H1 (cell line): ENCODE measurements at regions not wholly inside any gene's neighbourhood (a gene's known extent, or its start where the extent isn't known, plus 50 kb on each side); places are given as distances from the start of the nearest gene placed in this dataset.

Experiments used
- CTCF ChIA-PET: fragments of 300-600 bp; sonication (Branson Sonifier 250); formaldehyde crosslinking; loops from one replicate; lab custom pipeline; 2021; ENCODE audit not compliant: partially characterized antibody; lab: Charles Lee
- POLR2A ChIA-PET: fragments of 300-600 bp; sonication (Branson Sonifier 250); formaldehyde crosslinking; loops from one replicate; lab custom pipeline; 2021; ENCODE audit warnings: inconsistent platforms; ENCODE audit not compliant: partially characterized antibody; lab: Charles Lee
- DNase-seq, 2 experiments: peaks; one replicate each; pipeline versions ENCODE4 v3.0.0 to v3.0.0-alpha.2; 2010 to 2022; ENCODE audit warnings: low spot score in 2 of 2, low read depth in 1 of 2, mixed read lengths in 1 of 2
- FAIRE-seq: peaks from 2 replicates; lab custom pipeline; 2011; peaks lifted over from hg19 to GRCh38; lab: Jason Lieb, UNC
- H2AFZ ChIP-seq: 2 replicates; pipeline ENCODE4 v1.8.1; 2012; ENCODE audit warnings: low read length, inconsistent platforms
- H2AK5ac ChIP-seq: 2 replicates; pipeline ENCODE4 v1.6.1; 2013; ENCODE audit warnings: low read depth, low read length
- H2BK120ac ChIP-seq: replicated peaks from 2 replicates; pipeline ENCODE3; 2013; ENCODE audit warnings: low read depth, low read length, inconsistent platforms
- H2BK12ac ChIP-seq: 2 replicates; pipeline ENCODE4 v1.6.1; 2013; ENCODE audit warnings: low read depth, low read length
- H2BK15ac ChIP-seq: 2 replicates; pipeline ENCODE4 v1.6.1; 2013; ENCODE audit warnings: low read length
- H2BK20ac ChIP-seq: 2 replicates; pipeline ENCODE4 v1.6.1; 2013; ENCODE audit warnings: low read length
- H2BK5ac ChIP-seq: 2 replicates; pipeline ENCODE4 v1.6.1; 2013; ENCODE audit warnings: low read depth, low read length
- H3K14ac ChIP-seq: 2 replicates; pipeline ENCODE4 v1.6.1; 2013; ENCODE audit warnings: inconsistent platforms; ENCODE audit not compliant: insufficient read length
- H3K18ac ChIP-seq: 2 replicates; pipeline ENCODE4 v1.6.1; 2013; ENCODE audit warnings: low read length; ENCODE audit errors: extremely low read depth
- H3K23ac ChIP-seq: 2 replicates; pipeline ENCODE4 v1.6.1; 2013; ENCODE audit warnings: inconsistent platforms; ENCODE audit not compliant: insufficient read length
- H3K23me2 ChIP-seq: 2 replicates; pipeline ENCODE4 v1.6.1; 2013; ENCODE audit warnings: low read depth, low read length
- H3K27ac ChIP-seq: 2 replicates; pipeline ENCODE4 v1.6.1; 2011; ENCODE audit warnings: low read depth, low read length, inconsistent platforms
- H3K27me3 ChIP-seq, 4 experiments: replicated peaks in 1 of 4; 1 replicate in 1 of 4; 2 replicates in 3 of 4; pipeline versions ENCODE4 v1.6.1 to v1.8.1; 2011 to 2013; ENCODE audit warnings: low read length in 3 of 4, mild to moderate bottlenecking in 3 of 4, inconsistent platforms in 2 of 4, mixed read lengths in 2 of 4, moderate library complexity in 1 of 4; ENCODE audit not compliant: control insufficient read depth in 3 of 4, insufficient read depth in 3 of 4; ENCODE audit errors: extremely low read depth in 1 of 4
- H3K36me3 ChIP-seq, 4 experiments: 2 replicates each; pipeline versions ENCODE4 v1.6.1 to v1.8.1; 2011 to 2013; ENCODE audit warnings: mild to moderate bottlenecking in 4 of 4, low read length in 3 of 4, moderate library complexity in 2 of 4, control low read depth in 1 of 4, inconsistent platforms in 1 of 4; ENCODE audit not compliant: insufficient read depth in 4 of 4, control insufficient read depth in 2 of 4
- H3K4ac ChIP-seq: replicated peaks from 2 replicates; pipeline ENCODE3; 2013; ENCODE audit warnings: low read length, low read depth, mixed read lengths, inconsistent platforms; ENCODE audit not compliant: insufficient read length
- H3K4me1 ChIP-seq, 4 experiments: replicated peaks in 1 of 4; 1 replicate in 1 of 4; 2 replicates in 3 of 4; pipeline versions ENCODE4 v1.6.1 to v1.8.1; 2011 to 2013; ENCODE audit warnings: low read length in 3 of 4, inconsistent platforms in 2 of 4, mixed read lengths in 1 of 4; ENCODE audit not compliant: insufficient read depth in 4 of 4, control insufficient read depth in 3 of 4
- H3K4me2 ChIP-seq, 2 experiments: 2 replicates each; pipeline versions ENCODE4 v1.6.1 to v1.8.1; 2011 to 2013; ENCODE audit warnings: low read depth in 2 of 2, low read length in 2 of 2, control low read depth in 1 of 2, inconsistent platforms in 1 of 2, mild to moderate bottlenecking in 1 of 2; ENCODE audit not compliant: insufficient read depth in 1 of 2
- H3K4me3 ChIP-seq, 4 experiments: fragments of 200-600, 300-600 bp in 1 of 4; sonication (generic), shearing (Covaris generic), sonication (Bioruptor Twin) in 1 of 4; 2 replicates each; pipeline versions ENCODE4 v1.5.1 to v1.8.1; 2011 to 2016; ENCODE audit warnings: low read length in 4 of 4, low read depth in 3 of 4, control low read depth in 2 of 4, inconsistent platforms in 2 of 4, mild to moderate bottlenecking in 2 of 4, mixed read lengths in 1 of 4, moderate library complexity in 1 of 4; ENCODE audit not compliant: insufficient read depth in 2 of 4; ENCODE audit errors: extremely low read depth in 1 of 4
- H3K56ac ChIP-seq: replicated peaks from 2 replicates; pipeline ENCODE3; 2013; ENCODE audit warnings: low read depth, mild to moderate bottlenecking, mixed read lengths, low read length, inconsistent platforms; ENCODE audit not compliant: insufficient read length
- H3K79me1 ChIP-seq: 2 replicates; pipeline ENCODE4 v1.6.1; 2013; ENCODE audit warnings: low read depth, low read length, control low read depth
- H3K79me2 ChIP-seq, 2 experiments: 2 replicates each; pipeline versions ENCODE4 v1.6.1 to v1.8.1; 2012 to 2013; ENCODE audit warnings: low read length in 2 of 2, mild to moderate bottlenecking in 2 of 2, inconsistent platforms in 1 of 2; ENCODE audit not compliant: insufficient read depth in 2 of 2, control insufficient read depth in 1 of 2
- H3K9ac ChIP-seq, 4 experiments: replicated peaks in 1 of 4; 1 replicate in 1 of 4; 2 replicates in 3 of 4; pipeline versions ENCODE4 v1.6.1 to v1.8.1; 2011 to 2013; ENCODE audit warnings: low read depth in 3 of 4, low read length in 3 of 4, control low read depth in 2 of 4, mild to moderate bottlenecking in 2 of 4, moderate library complexity in 2 of 4, inconsistent platforms in 1 of 4; ENCODE audit errors: extremely low read depth in 1 of 4
- H3K9me3 ChIP-seq, 2 experiments: 2 replicates each; pipeline versions ENCODE4 v1.6.1 to v1.8.1; 2012 to 2013; ENCODE audit warnings: mild to moderate bottlenecking in 2 of 2, moderate library complexity in 2 of 2, control low read depth in 1 of 2, inconsistent platforms in 1 of 2, low read depth in 1 of 2, low read length in 1 of 2, mixed read lengths in 1 of 2; ENCODE audit not compliant: insufficient read depth in 2 of 2
- H4K20me1 ChIP-seq, 2 experiments: replicated peaks in 1 of 2; 2 replicates each; pipeline versions ENCODE3 to v1.8.1; 2011 to 2013; ENCODE audit warnings: inconsistent platforms in 2 of 2, low read length in 2 of 2, mild to moderate bottlenecking in 1 of 2; ENCODE audit not compliant: insufficient read depth in 2 of 2, control insufficient read depth in 1 of 2
- H4K5ac ChIP-seq: 2 replicates; pipeline ENCODE4 v1.6.1; 2013; ENCODE audit warnings: low read length, low read depth, mixed read lengths, inconsistent platforms; ENCODE audit not compliant: insufficient read length
- H4K8ac ChIP-seq: 2 replicates; pipeline ENCODE4 v1.8.0; 2013; ENCODE audit warnings: mild to moderate bottlenecking, moderate library complexity, low read length, inconsistent platforms; ENCODE audit not compliant: insufficient read depth; ENCODE audit errors: extremely low read depth
- H4K91ac ChIP-seq: replicated peaks from 2 replicates; pipeline ENCODE3; 2013; ENCODE audit warnings: low read length, mixed read lengths, inconsistent platforms; ENCODE audit not compliant: insufficient read length
- BACH1 ChIP-seq: IDR thresholded peaks from 2 replicates; pipeline ENCODE4 v1.6.1; 2012; ENCODE audit warnings: low read length, improper control_type of control experiment
- BRCA1 ChIP-seq: IDR thresholded peaks from 2 replicates; pipeline ENCODE4 v1.6.1; 2012; ENCODE audit warnings: low read depth, low read length, improper control_type of control experiment
- CREB1 ChIP-seq: IDR thresholded peaks from 2 replicates; pipeline ENCODE4 v1.6.1; 2012; ENCODE audit warnings: inconsistent platforms
- HDAC6 ChIP-seq: IDR thresholded peaks from one replicate; pipeline ENCODE4 v1.7.1; 2012; ENCODE audit warnings: low read depth, mild to moderate bottlenecking, inconsistent platforms, low read length, moderate library complexity
- NRF1 ChIP-seq: IDR thresholded peaks from 2 replicates; pipeline ENCODE4 v1.6.1; 2011; ENCODE audit warnings: mild to moderate bottlenecking, low read depth, low read length, improper control_type of control experiment
- POLR2AphosphoS5 ChIP-seq: IDR thresholded peaks from 2 replicates; pipeline ENCODE4 v1.6.1; 2011; ENCODE audit warnings: low read depth, low read length
- POU5F1 ChIP-seq: IDR thresholded peaks from 2 replicates; pipeline ENCODE4 v1.6.1; 2011; ENCODE audit warnings: low read depth, mild to moderate bottlenecking, low read length, moderate library complexity
- RXRA ChIP-seq: IDR thresholded peaks from 2 replicates; pipeline ENCODE4 v1.6.1; 2011; ENCODE audit warnings: low read depth, mild to moderate bottlenecking, low read length, moderate library complexity; ENCODE audit not compliant: insufficient read depth
- SIRT6 ChIP-seq: IDR thresholded peaks from one replicate; pipeline ENCODE4 v1.7.1; 2012; ENCODE audit warnings: low read length, inconsistent platforms
- SP2 ChIP-seq: IDR thresholded peaks from 2 replicates; pipeline ENCODE4 v1.6.1; 2012; ENCODE audit warnings: mild to moderate bottlenecking, low read length, inconsistent platforms
- SP4 ChIP-seq: IDR thresholded peaks from 2 replicates; pipeline ENCODE4 v1.6.1; 2012; ENCODE audit warnings: low read length, inconsistent platforms
- YY1 ChIP-seq: IDR thresholded peaks from 2 replicates; pipeline ENCODE4 v1.6.1; 2011; ENCODE audit warnings: low read depth, mild to moderate bottlenecking, low read length
- WGBS, 2 experiments: shearing (Covaris generic) in 1 of 2; methylation state at CpG; one replicate each; pipeline versions ENCODE4 v1.1.6 to v1.1.7; 2013 to 2015; ENCODE audit warnings: low lambda C conversion rate in 2 of 2, mixed read lengths in 2 of 2, inconsistent platforms in 1 of 2, low coverage in 1 of 2, missing lambda C conversion rate in 1 of 2; ENCODE audit not compliant: insufficient replicate concordance in 2 of 2, insufficient coverage in 1 of 2, insufficient read length in 1 of 2; ENCODE audit errors: extremely low coverage in 1 of 2, missing lambda C conversion rate in 1 of 2; 5-methylcytosine and 5-hydroxymethylcytosine counted together
- TF ChIP-seq, protein P1 (sequence below): IDR thresholded peaks from 2 replicates; pipeline ENCODE4 v1.6.1; 2012; ENCODE audit warnings: inconsistent platforms

DNA sequence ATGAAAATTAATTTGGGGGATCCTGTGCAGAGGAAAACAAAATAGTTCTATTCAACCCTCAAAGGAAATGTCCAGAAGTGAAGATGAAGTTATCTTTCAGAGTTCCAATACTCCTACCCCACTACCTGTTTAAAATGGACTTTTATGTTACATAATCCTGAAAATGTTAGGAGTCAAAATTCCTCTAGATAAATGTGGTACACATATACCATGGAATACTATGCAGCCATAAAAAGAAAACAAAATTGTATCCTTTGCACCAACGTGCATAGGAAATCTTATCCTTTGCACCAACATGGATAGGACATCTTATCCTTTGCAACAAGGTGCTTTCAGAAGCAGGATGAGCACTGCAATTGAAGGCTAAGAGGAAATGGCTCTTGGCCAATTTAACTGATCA is 245.2 kb downstream of the LTN1 start:
- H3K23me2 ChIP-seq, result no peaks in the 10 kb centered on the region
- POLR2A ChIA-PET, result no interaction called here
- no peak overlapping the region for H2BK5ac ChIP-seq
- H4K91ac ChIP-seq, result no peak overlapping the region
- 85% methylated on average over 1 of the region's 1 CpG; no CpG with 5 or more reads in 1 of the 2 experiments for whole genome bisulfite sequencing, 2 experiments
- H3K4ac ChIP-seq, result no peak overlapping the region
- H2BK15ac ChIP-seq, result no peak overlapping the region
- no peak overlapping the region for H2BK12ac ChIP-seq
- no peak overlapping the region for H2BK120ac ChIP-seq
- no peak overlapping the region for H3K4me2 ChIP-seq
- no peak for DNase-seq
- no peak overlapping the region for H2BK20ac ChIP-seq
- FAIRE-seq, result no peak
- H3K27ac ChIP-seq, result no peak overlapping the region
- no peaks in the 10 kb centered on the region; a peak in 1 of 8 replicates for H3K36me3 ChIP-seq
- H4K5ac ChIP-seq, result no peak overlapping the region
- no peak for TF ChIP-seq CREB1
- TF ChIP-seq NRF1, result no peak
- TF ChIP-seq POLR2AphosphoS5, result no peak
- no peak for TF ChIP-seq SP4
- no peak for TF ChIP-seq BRCA1
- TF ChIP-seq POU5F1, result no peak
- TF ChIP-seq SP2, result no peak
- TF ChIP-seq, protein P1, sequence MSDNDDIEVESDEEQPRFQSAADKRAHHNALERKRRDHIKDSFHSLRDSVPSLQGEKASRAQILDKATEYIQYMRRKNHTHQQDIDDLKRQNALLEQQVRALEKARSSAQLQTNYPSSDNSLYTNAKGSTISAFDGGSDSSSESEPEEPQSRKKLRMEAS, result no peak
- TF ChIP-seq RXRA, result no peak
- no peak for TF ChIP-seq SIRT6
- TF ChIP-seq HDAC6, result no peak
- no peak for TF ChIP-seq BACH1
- no peak for TF ChIP-seq YY1
- no peak overlapping the region for H3K4me3 ChIP-seq
- H2AK5ac ChIP-seq, result no peak overlapping the region
- no peak overlapping the region for H3K14ac ChIP-seq
- no peak overlapping the region for H4K8ac ChIP-seq
- H3K79me1 ChIP-seq, result no peaks in the 10 kb centered on the region
- H4K20me1 ChIP-seq, result peaks cover 0 to 2% of the 10 kb centered on the region in 2 experiments
- CTCF ChIA-PET, result interaction anchor here (0.6 to 3.5 kb wide), 4 partner anchors 11 to 410 kb away, joined by 4 to 37 read pairs (median 29); no protein-coding TSS in a partner anchor
- no peaks in the 10 kb centered on the region for H3K79me2 ChIP-seq
- H3K4me1 ChIP-seq, result no peaks in the 10 kb centered on the region
- H3K18ac ChIP-seq, result no peak overlapping the region
- H3K9me3 ChIP-seq, result no peaks in the 10 kb centered on the region
- H2AFZ ChIP-seq, result no peak overlapping the region
- H3K27me3 ChIP-seq, result no peaks in the 10 kb centered on the region
- H3K23ac ChIP-seq, result no peak overlapping the region
- no peak overlapping the region for H3K9ac ChIP-seq
- no peak overlapping the region for H3K56ac ChIP-seq
